Transverse colon (tissue), 4 donors: ENCODE measurements at regions not wholly inside any gene's neighbourhood (a gene's known extent, or its start where the extent isn't known, plus 50 kb on each side); places are given as distances from the start of the nearest gene placed in this dataset.

Experiments used
- CTCF ChIP-seq, 5 experiments: fragments of 200-600 bp in 3 of 5; fragments of 450-650 bp in 2 of 5; sonication (generic) in 3 of 5; IDR thresholded peaks; 1 replicate in 2 of 5; 2 replicates in 3 of 5; pipeline ENCODE4 v1.5.1; 2016 to 2017; ENCODE audit warnings: antibody characterized with exemption in 5 of 5, inconsistent platforms in 3 of 5, mild to moderate bottlenecking in 2 of 5, moderate library complexity in 1 of 5
- POLR2A ChIP-seq: fragments of 450-650 bp; IDR thresholded peaks from one replicate; pipeline ENCODE4 v1.6.1; 2016; ENCODE audit warnings: antibody characterized with exemption, mild to moderate bottlenecking, moderate library complexity
- POLR2AphosphoS5 ChIP-seq, 3 donors: sonication (generic); formaldehyde crosslinking; IDR thresholded peaks; one replicate each; pipeline ENCODE4 v1.6.1; 2016; ENCODE audit warnings: antibody characterized with exemption in 3 of 3

GRCh38 chr5:18088020-18088579 is 453.8 kb downstream of the TAF11L14 start:
- TF ChIP-seq CTCF (IDR thresholded peaks at IDR 0.05) (no peak), POLR2AphosphoS5 (IDR thresholded peaks at IDR 0.05) (no peak), POLR2A (no peak)
